ENCODE measurements at regions not wholly inside any gene's neighbourhood (a gene's known extent, or its start where the extent isn't known, plus 50 kb on each side); places are given as distances from the start of the nearest gene placed in this dataset.

DNA sequence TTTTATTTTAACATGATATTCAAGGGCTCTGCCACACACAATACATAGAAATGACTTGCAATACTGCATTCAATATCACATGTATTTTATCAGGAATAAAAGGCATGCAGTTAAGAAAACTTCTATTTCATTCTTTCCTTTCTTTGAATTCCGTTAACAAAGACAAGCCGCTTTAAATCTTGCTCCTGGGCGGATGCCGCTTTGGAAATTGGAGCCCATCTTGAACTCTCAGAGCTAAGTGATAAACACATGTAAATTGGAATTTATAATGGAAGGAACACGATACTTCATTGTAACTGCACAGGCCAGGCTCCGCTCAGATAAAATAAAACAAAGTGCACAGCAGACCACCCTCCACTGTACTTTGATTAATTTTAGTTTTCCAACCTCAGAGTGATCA lies 774.5 kb upstream of the COBL start:
- intact Hi-C loops (cut with DNase I; ENCODE audit: low total_unique reads) = no loop called here
- Histone ChIP-seq H3K9me3 (no peaks in the 10 kb centered on the region), H3K4me3 (no peak overlapping the region), H3K36me3 (no peaks in the 10 kb centered on the region), H3K27ac (no peak overlapping the region), H3K27me3 (peaks cover 0 to 9% (median 7%) of the 10 kb centered on the region in 3 donors), H3K4me1 (peaks cover 0 to 9% (median 0%) of the 10 kb centered on the region in 4 donors)
- TF ChIP-seq, protein P1, sequence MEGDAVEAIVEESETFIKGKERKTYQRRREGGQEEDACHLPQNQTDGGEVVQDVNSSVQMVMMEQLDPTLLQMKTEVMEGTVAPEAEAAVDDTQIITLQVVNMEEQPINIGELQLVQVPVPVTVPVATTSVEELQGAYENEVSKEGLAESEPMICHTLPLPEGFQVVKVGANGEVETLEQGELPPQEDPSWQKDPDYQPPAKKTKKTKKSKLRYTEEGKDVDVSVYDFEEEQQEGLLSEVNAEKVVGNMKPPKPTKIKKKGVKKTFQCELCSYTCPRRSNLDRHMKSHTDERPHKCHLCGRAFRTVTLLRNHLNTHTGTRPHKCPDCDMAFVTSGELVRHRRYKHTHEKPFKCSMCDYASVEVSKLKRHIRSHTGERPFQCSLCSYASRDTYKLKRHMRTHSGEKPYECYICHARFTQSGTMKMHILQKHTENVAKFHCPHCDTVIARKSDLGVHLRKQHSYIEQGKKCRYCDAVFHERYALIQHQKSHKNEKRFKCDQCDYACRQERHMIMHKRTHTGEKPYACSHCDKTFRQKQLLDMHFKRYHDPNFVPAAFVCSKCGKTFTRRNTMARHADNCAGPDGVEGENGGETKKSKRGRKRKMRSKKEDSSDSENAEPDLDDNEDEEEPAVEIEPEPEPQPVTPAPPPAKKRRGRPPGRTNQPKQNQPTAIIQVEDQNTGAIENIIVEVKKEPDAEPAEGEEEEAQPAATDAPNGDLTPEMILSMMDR (IDR thresholded peaks at IDR 0.05) = no peak
- TF ChIP-seq POLR2AphosphoS5 (IDR thresholded peaks at IDR 0.05) (no peak), POLR2A (IDR thresholded peaks at IDR 0.05) (no peak), EP300 (IDR thresholded peaks at IDR 0.05) (no peak)
- WGBS, 5 donors = 74 to 87% (median 84%) methylated on average over 6 of the region's 6 CpGs
- DNase-seq = no peak

DNA sequence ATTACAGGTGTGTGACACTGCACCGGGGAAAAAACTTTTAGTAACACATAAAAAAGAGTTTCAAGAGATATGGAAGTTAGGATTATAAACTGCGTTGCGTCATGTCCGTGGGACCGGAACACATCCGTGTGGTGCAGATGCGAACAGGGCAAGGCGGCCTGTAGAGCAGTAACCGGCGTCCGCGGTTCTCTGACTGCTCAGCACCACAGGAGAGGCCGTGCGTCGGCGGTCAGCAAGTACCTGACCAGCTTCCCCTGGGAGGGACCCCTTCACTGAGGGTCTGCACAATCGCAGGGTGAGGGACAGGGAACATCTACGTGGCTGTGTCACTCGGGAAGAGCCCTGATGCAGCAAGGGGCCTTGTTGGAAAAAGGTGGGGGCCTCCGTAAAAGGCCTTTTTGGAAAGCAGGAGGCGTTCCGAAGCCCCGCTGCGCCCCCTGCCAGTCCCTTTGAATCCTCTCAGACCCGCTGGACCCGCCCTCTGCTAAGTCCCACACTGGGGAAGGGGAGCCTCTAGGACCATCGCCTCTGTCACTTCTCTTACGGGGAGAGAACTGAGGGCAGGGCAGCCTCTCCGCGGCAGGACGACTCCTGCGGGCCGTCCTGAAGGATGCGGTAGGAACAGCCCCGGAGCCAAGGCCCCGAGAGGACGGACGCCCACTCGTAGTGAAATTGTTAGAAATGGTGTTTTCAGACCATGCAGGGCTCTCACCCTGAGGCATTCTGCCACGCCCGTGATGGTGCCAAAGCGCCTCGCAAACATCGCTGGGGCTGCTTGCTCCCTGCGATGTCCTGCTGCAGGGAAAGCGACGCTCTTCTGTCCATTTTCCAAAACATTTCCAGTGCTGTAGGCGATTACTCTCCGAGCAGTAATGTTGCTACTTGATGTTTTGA lies 771.6 kb upstream of the COBL start:
- Histone ChIP-seq H3K9me3 (no peaks in the 10 kb centered on the region), H3K4me1 (peaks cover 0 to 9% (median 0%) of the 10 kb centered on the region in 4 donors), H3K27ac (no peak overlapping the region), H3K27me3 (peaks cover 0 to 9% (median 7%) of the 10 kb centered on the region in 3 donors), H3K36me3 (no peaks in the 10 kb centered on the region), H3K4me3 (peak overlapping the region in 3 of 4 donors; percentile 7 to 29 (median 9))
- intact Hi-C loops (cut with DNase I; ENCODE audit: low total_unique reads) = no loop called here
- DNase-seq = peak in 1 of 2 donors; percentile 64
- TF ChIP-seq POLR2AphosphoS5 (IDR thresholded peaks at IDR 0.05) (no peak), POLR2A (IDR thresholded peaks at IDR 0.05) (no peak), EP300 (IDR thresholded peaks at IDR 0.05) (no peak)
- TF ChIP-seq, protein P1 (IDR thresholded peaks at IDR 0.05) = no peak
- WGBS, 5 donors = 23 to 38% (median 25%) methylated on average over 27 to 49 of the region's 49 CpGs

- H3K27ac ChIP-seq = no peak overlapping the region
- H3K4me1 ChIP-seq = peaks cover 0 to 9% (median 0%) of the 10 kb centered on the region in 4 donors
- H3K9me3 ChIP-seq = no peaks in the 10 kb centered on the region
- no peaks in the 10 kb centered on the region for H3K36me3 ChIP-seq
- no peak overlapping the region for H3K4me3 ChIP-seq
- DNase-seq = no peak
- H3K27me3 ChIP-seq = peaks cover 0 to 9% (median 7%) of the 10 kb centered on the region in 3 donors
- intact Hi-C loops (cut with DNase I; ENCODE audit: low total_unique reads) = no loop called here
- no peak for TF ChIP-seq POLR2A (IDR thresholded peaks at IDR 0.05)
- no peak for TF ChIP-seq EP300 (IDR thresholded peaks at IDR 0.05)
- TF ChIP-seq, protein P1 (IDR thresholded peaks at IDR 0.05) = no peak
- TF ChIP-seq POLR2AphosphoS5 (IDR thresholded peaks at IDR 0.05) = no peak
- WGBS, 5 donors = 49 to 79% (median 67%) methylated on average over 2 of the region's 2 CpGs
Measured at GRCh38 chr7:52085610-52086009, 769.0 kb upstream of the COBL start.

DNA sequence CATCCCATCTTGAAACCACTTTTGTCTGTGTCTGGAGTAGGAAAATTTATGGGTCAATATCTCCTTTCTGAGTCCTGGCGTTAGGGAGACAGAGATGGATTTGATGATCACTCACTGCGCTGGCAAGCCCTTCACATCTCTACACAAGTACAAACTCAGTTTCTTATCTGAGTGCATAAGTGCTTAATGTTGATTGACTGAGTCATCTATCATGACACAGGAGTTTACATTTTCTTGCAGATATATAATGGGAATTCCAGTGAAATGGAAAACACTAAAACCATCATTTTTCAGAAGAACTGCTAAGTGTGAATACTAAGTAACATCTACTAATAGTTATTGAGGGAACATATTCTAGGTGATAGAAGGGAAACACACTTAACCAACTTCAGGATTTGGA lies 763.9 kb upstream of the COBL start:
- DNase-seq = no peak
- intact Hi-C loops (cut with DNase I; ENCODE audit: low total_unique reads) = no loop called here
- H3K27ac ChIP-seq = no peak overlapping the region
- H3K36me3 ChIP-seq = no peaks in the 10 kb centered on the region
- 19 to 49% (median 34%) methylated on average over 2 of the region's 2 CpGs for WGBS, 5 donors
- H3K9me3 ChIP-seq = no peaks in the 10 kb centered on the region
- no peaks in the 10 kb centered on the region for H3K27me3 ChIP-seq
- no peak for TF ChIP-seq POLR2AphosphoS5 (IDR thresholded peaks at IDR 0.05)
- no peak for TF ChIP-seq EP300 (IDR thresholded peaks at IDR 0.05)
- TF ChIP-seq, protein P1 (IDR thresholded peaks at IDR 0.05) = no peak
- TF ChIP-seq POLR2A (IDR thresholded peaks at IDR 0.05) = no peak
- H3K4me3 ChIP-seq = no peak overlapping the region
- H3K4me1 ChIP-seq = no peaks in the 10 kb centered on the region
